ENCODE measurements at regions not wholly inside any gene's neighbourhood (a gene's known extent, or its start where the extent isn't known, plus 50 kb on each side); places are given as distances from the start of the nearest gene placed in this dataset.

- TF ChIP-seq POLR2A (IDR thresholded peaks at IDR 0.05): no peak
- TF ChIP-seq, protein P1, sequence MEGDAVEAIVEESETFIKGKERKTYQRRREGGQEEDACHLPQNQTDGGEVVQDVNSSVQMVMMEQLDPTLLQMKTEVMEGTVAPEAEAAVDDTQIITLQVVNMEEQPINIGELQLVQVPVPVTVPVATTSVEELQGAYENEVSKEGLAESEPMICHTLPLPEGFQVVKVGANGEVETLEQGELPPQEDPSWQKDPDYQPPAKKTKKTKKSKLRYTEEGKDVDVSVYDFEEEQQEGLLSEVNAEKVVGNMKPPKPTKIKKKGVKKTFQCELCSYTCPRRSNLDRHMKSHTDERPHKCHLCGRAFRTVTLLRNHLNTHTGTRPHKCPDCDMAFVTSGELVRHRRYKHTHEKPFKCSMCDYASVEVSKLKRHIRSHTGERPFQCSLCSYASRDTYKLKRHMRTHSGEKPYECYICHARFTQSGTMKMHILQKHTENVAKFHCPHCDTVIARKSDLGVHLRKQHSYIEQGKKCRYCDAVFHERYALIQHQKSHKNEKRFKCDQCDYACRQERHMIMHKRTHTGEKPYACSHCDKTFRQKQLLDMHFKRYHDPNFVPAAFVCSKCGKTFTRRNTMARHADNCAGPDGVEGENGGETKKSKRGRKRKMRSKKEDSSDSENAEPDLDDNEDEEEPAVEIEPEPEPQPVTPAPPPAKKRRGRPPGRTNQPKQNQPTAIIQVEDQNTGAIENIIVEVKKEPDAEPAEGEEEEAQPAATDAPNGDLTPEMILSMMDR (IDR thresholded peaks at IDR 0.05): no peak
Measured at GRCh38 chr5:24325306-24325832, 319.4 kb downstream of the CDH10 start.
